ENCODE measurements at regions not wholly inside any gene's neighbourhood (a gene's known extent, or its start where the extent isn't known, plus 50 kb on each side); places are given as distances from the start of the nearest gene placed in this dataset.

GRCh38 chr15:60125334-60125733, 121.2 kb downstream of the FOXB1 start:
- H3K4me3 ChIP-seq (ENCODE audit: low read depth, low read length), result no peak overlapping the region
- TF ChIP-seq CTCF (IDR thresholded peaks at IDR 0.05; ENCODE audit: low read depth, low read length), result no peak

GRCh38 chr15:60126200-60126599, 122.1 kb downstream of the FOXB1 start:
- H3K4me3 ChIP-seq (ENCODE audit: low read depth, low read length), result no peak overlapping the region
- TF ChIP-seq CTCF (IDR thresholded peaks at IDR 0.05; ENCODE audit: low read depth, low read length), result no peak

GRCh38 chr15:60126661-60127060, 122.5 kb downstream of the FOXB1 start:
- H3K4me3 ChIP-seq (ENCODE audit: low read depth, low read length), result no peak overlapping the region
- no peak for TF ChIP-seq CTCF (IDR thresholded peaks at IDR 0.05; ENCODE audit: low read depth, low read length)

- no peak for TF ChIP-seq CTCF (IDR thresholded peaks at IDR 0.05; ENCODE audit: low read depth, low read length)
- peak overlapping the region; percentile 71 for H3K4me3 ChIP-seq (ENCODE audit: low read depth, low read length)
Measured at GRCh38 chr15:60128000-60128376, 123.9 kb downstream of the FOXB1 start.

- H3K4me3 ChIP-seq (ENCODE audit: low read depth, low read length), result no peak overlapping the region
- no peak for TF ChIP-seq CTCF (IDR thresholded peaks at IDR 0.05; ENCODE audit: low read depth, low read length)
Measured at GRCh38 chr15:60128710-60129109, 124.6 kb downstream of the FOXB1 start.

- TF ChIP-seq CTCF (IDR thresholded peaks at IDR 0.05; ENCODE audit: low read depth, low read length), result no peak
- no peak overlapping the region for H3K4me3 ChIP-seq (ENCODE audit: low read depth, low read length)
Measured at GRCh38 chr15:60130398-60130797, 126.3 kb downstream of the FOXB1 start.

GRCh38 chr15:60130821-60131220, 126.7 kb downstream of the FOXB1 start:
- TF ChIP-seq CTCF (IDR thresholded peaks at IDR 0.05; ENCODE audit: low read depth, low read length), result no peak
- no peak overlapping the region for H3K4me3 ChIP-seq (ENCODE audit: low read depth, low read length)
